OCI-LY1 (cell line): ENCODE measurements at regions not wholly inside any gene's neighbourhood (a gene's known extent, or its start where the extent isn't known, plus 50 kb on each side); places are given as distances from the start of the nearest gene placed in this dataset.

Experiments used
- H2AFZ ChIP-seq: fragments of 200-600 bp; sonication (generic), shearing (Covaris generic); 2 replicates; pipeline ENCODE4 v1.6.0; 2014; ENCODE audit warnings: antibody characterized with exemption, mild to moderate bottlenecking, low read length
- H3F3A ChIP-seq: fragments of 200-600 bp; sonication (generic), shearing (Covaris generic); 2 replicates; pipeline ENCODE4 v1.6.0; 2014; ENCODE audit warnings: mild to moderate bottlenecking, antibody characterized with exemption, low read length, moderate library complexity; ENCODE audit not compliant: insufficient read depth
- H3K27ac ChIP-seq: fragments of 200-600 bp; sonication (generic); 2 replicates; pipeline ENCODE4 v1.5.1; 2014; ENCODE audit warnings: low read length, mixed run types, mild to moderate bottlenecking, low read depth; ENCODE audit not compliant: poor library complexity, severe bottlenecking
- H3K27me3 ChIP-seq: fragments of 200-600 bp; sonication (generic); 2 replicates; pipeline ENCODE4 v1.6.0; 2014; ENCODE audit warnings: antibody characterized with exemption, mild to moderate bottlenecking, low read length, moderate library complexity; ENCODE audit not compliant: insufficient read depth
- H3K36me3 ChIP-seq: fragments of 200-600 bp; sonication (generic); 2 replicates; pipeline ENCODE4 v1.6.1; 2014; ENCODE audit warnings: mild to moderate bottlenecking, antibody characterized with exemption, low read length, moderate library complexity, mixed read lengths; ENCODE audit not compliant: insufficient read depth
- H3K4me1 ChIP-seq: fragments of 200-600 bp; sonication (generic); 2 replicates; pipeline ENCODE4 v1.5.1; 2014; ENCODE audit warnings: mild to moderate bottlenecking, low read length, moderate library complexity; ENCODE audit not compliant: insufficient read depth, severe bottlenecking
- H3K4me2 ChIP-seq: fragments of 200-600 bp; sonication (generic), shearing (Covaris generic); 2 replicates; pipeline ENCODE4 v1.6.1; 2014; ENCODE audit warnings: low read length
- H3K4me3 ChIP-seq: fragments of 200-600 bp; sonication (generic); 2 replicates; pipeline ENCODE4 v1.5.1; 2014; ENCODE audit warnings: low read length, low read depth, mild to moderate bottlenecking, mixed read lengths; ENCODE audit not compliant: poor library complexity, severe bottlenecking
- H3K79me2 ChIP-seq: fragments of 200-600 bp; shearing (Covaris generic); 2 replicates; pipeline ENCODE4 v1.6.1; 2016; ENCODE audit warnings: mixed run types, low read length, mixed read lengths; ENCODE audit not compliant: insufficient read depth
- H3K9ac ChIP-seq: fragments of 200-600 bp; sonication (generic), shearing (Covaris generic); 2 replicates; pipeline ENCODE4 v1.6.1; 2014; ENCODE audit warnings: mild to moderate bottlenecking, low read length, mixed read lengths
- H3K9me2 ChIP-seq: fragments of 200-600 bp; sonication (generic), shearing (Covaris generic); 2 replicates; pipeline ENCODE4 v1.6.1; 2014; ENCODE audit warnings: low read depth, mild to moderate bottlenecking, low read length, mixed read lengths
- H3K9me3 ChIP-seq: fragments of 200-600 bp; shearing (Covaris generic); 2 replicates; pipeline ENCODE4 v1.6.1; 2014; ENCODE audit warnings: low read length, mixed read lengths
- H4K20me1 ChIP-seq: fragments of 200-600 bp; sonication (generic), shearing (Covaris generic); 2 replicates; pipeline ENCODE4 v1.6.0; 2016; ENCODE audit warnings: mild to moderate bottlenecking, low read length; ENCODE audit not compliant: insufficient read depth
- EZH2 ChIP-seq: fragments of 200-600 bp; sonication (generic), shearing (Covaris generic); IDR thresholded peaks from 2 replicates; pipeline ENCODE4 v1.8.0; 2017; ENCODE audit warnings: borderline replicate concordance, mixed run types, mild to moderate bottlenecking, antibody characterized with exemption, low read length, moderate library complexity, mixed read lengths
- TF ChIP-seq, protein P1 (sequence below): fragments of 200-600 bp; sonication (generic), shearing (Covaris generic); IDR thresholded peaks from 2 replicates; pipeline ENCODE4 v1.5.1; 2017; ENCODE audit warnings: mild to moderate bottlenecking, antibody characterized with exemption, low read length, moderate library complexity, mixed read lengths

DNA sequence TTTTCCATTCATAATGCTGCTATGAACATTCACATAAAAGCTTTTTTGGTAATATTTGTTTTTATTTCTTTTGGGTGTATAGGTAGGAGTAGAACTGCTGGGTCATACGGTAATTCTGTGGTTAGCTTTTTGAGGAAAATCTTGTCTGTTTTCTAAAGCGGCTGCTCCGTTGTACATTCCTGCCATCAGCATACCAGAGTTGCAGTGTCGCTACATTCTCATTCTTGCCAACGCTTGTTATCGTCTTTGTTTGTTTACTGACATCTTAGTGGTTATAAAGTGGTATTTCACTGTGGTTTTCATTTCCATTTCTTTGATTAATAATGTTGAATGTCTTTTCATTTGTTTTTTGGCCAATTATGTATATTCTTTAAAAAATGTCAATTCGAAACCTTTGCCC, 469.8 kb upstream of the ZP4 start:
- H3K27me3 ChIP-seq: no peaks in the 10 kb centered on the region
- TF ChIP-seq, protein P1, sequence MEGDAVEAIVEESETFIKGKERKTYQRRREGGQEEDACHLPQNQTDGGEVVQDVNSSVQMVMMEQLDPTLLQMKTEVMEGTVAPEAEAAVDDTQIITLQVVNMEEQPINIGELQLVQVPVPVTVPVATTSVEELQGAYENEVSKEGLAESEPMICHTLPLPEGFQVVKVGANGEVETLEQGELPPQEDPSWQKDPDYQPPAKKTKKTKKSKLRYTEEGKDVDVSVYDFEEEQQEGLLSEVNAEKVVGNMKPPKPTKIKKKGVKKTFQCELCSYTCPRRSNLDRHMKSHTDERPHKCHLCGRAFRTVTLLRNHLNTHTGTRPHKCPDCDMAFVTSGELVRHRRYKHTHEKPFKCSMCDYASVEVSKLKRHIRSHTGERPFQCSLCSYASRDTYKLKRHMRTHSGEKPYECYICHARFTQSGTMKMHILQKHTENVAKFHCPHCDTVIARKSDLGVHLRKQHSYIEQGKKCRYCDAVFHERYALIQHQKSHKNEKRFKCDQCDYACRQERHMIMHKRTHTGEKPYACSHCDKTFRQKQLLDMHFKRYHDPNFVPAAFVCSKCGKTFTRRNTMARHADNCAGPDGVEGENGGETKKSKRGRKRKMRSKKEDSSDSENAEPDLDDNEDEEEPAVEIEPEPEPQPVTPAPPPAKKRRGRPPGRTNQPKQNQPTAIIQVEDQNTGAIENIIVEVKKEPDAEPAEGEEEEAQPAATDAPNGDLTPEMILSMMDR: no peak
- no peak for TF ChIP-seq EZH2
- H3K27ac ChIP-seq: no peak overlapping the region
- H3K4me3 ChIP-seq: no peak overlapping the region
- H3K4me2 ChIP-seq: no peak overlapping the region
- H3K36me3 ChIP-seq: no peaks in the 10 kb centered on the region
- no peaks in the 10 kb centered on the region for H3F3A ChIP-seq
- H3K9me3 ChIP-seq: no peaks in the 10 kb centered on the region
- H3K9me2 ChIP-seq: no peaks in the 10 kb centered on the region
- H4K20me1 ChIP-seq: no peaks in the 10 kb centered on the region
- H3K79me2 ChIP-seq: no peaks in the 10 kb centered on the region
- H2AFZ ChIP-seq: no peak overlapping the region
- no peak overlapping the region for H3K9ac ChIP-seq
- no peaks in the 10 kb centered on the region for H3K4me1 ChIP-seq

GRCh38 chr1:238350471-238350870, 459.7 kb upstream of the ZP4 start:
- no peak overlapping the region for H3K4me2 ChIP-seq
- no peak overlapping the region for H3K4me3 ChIP-seq
- H3K36me3 ChIP-seq: no peaks in the 10 kb centered on the region
- H3K9me3 ChIP-seq: no peaks in the 10 kb centered on the region
- no peaks in the 10 kb centered on the region for H4K20me1 ChIP-seq
- no peak overlapping the region for H3K9ac ChIP-seq
- no peaks in the 10 kb centered on the region for H3K4me1 ChIP-seq
- no peaks in the 10 kb centered on the region for H3K79me2 ChIP-seq
- H3K9me2 ChIP-seq: no peaks in the 10 kb centered on the region
- no peak overlapping the region for H2AFZ ChIP-seq
- TF ChIP-seq, protein P1: no peak
- TF ChIP-seq EZH2: no peak
- H3K27ac ChIP-seq: no peak overlapping the region
- no peaks in the 10 kb centered on the region for H3K27me3 ChIP-seq
- H3F3A ChIP-seq: no peaks in the 10 kb centered on the region

DNA sequence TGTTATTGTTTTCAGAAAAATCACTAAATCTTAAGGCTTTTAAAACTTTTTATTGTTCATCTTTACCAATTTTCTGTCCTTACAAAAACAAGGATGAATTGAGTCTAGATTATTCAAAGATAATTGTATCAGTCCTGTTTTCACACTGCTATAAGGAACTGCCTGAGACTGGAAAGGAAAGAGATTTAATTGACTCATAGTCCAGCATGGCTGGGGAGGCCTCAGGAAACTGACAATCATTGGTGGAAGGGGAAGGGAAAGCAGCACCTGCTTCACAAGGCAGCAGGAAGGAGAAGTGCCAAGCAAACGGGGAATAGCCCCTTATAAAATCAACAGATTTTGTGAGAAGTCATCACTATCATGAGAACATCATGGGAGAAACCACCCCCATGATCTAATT, 455.6 kb upstream of the ZP4 start:
- no peaks in the 10 kb centered on the region for H3K4me1 ChIP-seq
- H3K9ac ChIP-seq: no peak overlapping the region
- no peak overlapping the region for H3K4me3 ChIP-seq
- no peaks in the 10 kb centered on the region for H3K36me3 ChIP-seq
- no peaks in the 10 kb centered on the region for H3F3A ChIP-seq
- H3K79me2 ChIP-seq: no peaks in the 10 kb centered on the region
- TF ChIP-seq, protein P1: no peak
- TF ChIP-seq EZH2: no peak
- H3K9me3 ChIP-seq: no peaks in the 10 kb centered on the region
- no peaks in the 10 kb centered on the region for H3K9me2 ChIP-seq
- no peaks in the 10 kb centered on the region for H4K20me1 ChIP-seq
- no peak overlapping the region for H3K4me2 ChIP-seq
- H3K27ac ChIP-seq: no peak overlapping the region
- H3K27me3 ChIP-seq: no peaks in the 10 kb centered on the region
- H2AFZ ChIP-seq: no peak overlapping the region
